ENCODE measurements at regions not wholly inside any gene's neighbourhood (a gene's known extent, or its start where the extent isn't known, plus 50 kb on each side); places are given as distances from the start of the nearest gene placed in this dataset.

DNA sequence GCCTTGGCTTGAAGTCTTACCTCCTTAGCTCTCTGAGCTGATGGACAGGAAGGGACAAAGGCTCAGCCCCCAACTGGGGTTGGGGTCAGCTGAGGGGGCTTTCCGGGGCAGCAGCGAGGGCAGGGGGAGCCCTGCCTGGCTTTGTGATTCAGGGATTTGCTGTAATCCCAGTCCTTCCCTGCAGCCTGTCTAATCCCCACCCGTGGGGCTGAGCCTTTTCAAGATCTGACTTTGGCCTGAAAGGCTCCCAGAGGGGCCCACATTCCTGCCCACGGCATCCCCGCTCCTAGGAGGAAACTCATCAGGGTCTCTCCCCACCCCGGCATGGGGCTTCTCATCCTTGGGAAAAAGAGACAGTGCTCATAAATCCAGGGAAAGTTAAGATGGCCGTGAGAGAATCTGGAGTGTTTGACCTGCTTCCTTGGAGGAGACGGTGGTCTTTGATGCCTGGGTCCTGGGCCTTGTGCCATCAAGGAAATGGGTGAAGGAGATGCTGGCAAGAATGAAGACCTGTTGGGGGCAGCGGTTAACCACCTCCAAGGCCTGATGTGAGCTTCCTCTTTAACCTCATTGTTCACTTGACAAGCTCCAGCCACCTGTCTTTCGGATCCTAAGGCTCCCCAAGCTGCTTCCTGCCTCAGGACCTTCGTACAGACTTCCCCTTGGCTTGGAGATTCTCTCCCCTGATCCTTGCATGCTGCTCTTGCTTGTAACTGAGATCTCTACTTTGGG is 83.1 kb upstream of the WNT4 start:
- no peaks in the 10 kb centered on the region for H3K4me1 Mint-ChIP-seq
- no peak overlapping the region for H3K27ac Mint-ChIP-seq
- intact Hi-C loops (cut with micrococcal nuclease): no loop called here
- Histone ChIP-seq H3K36me3 (ENCODE audit: control insufficient read depth in 2 of 3, insufficient read depth in 3 of 3, low read length in 3 of 3) (no peaks in the 10 kb centered on the region), H3K27ac (ENCODE audit: low read depth, low read length) (no peak overlapping the region), H3K4me1 (ENCODE audit: control insufficient read depth in 2 of 2, insufficient read depth in 2 of 2, low read length in 2 of 2) (no peaks in the 10 kb centered on the region), H3K4me3 (ENCODE audit: low read length) (no peak overlapping the region), H3K9me3 (ENCODE audit: control insufficient read depth in 2 of 3, low read length in 3 of 3) (no peaks in the 10 kb centered on the region), H3K27me3 (ENCODE audit: control insufficient read depth in 2 of 2, insufficient read depth in 2 of 2, low read length in 2 of 2) (no peaks in the 10 kb centered on the region)
- ChIA-PET POLR2A (no interaction called here), CTCF (interaction anchor here (0.6 kb wide), 1 partner anchor 77 kb away, joined by 4 read pairs; no protein-coding TSS in a partner anchor)
- no peak for DNase-seq
- no peak overlapping the region for H3K4me3 Mint-ChIP-seq
- no peaks in the 10 kb centered on the region for H3K36me3 Mint-ChIP-seq
- H3K9me3 Mint-ChIP-seq: peaks cover 0 to 3% (median 0%) of the 10 kb centered on the region in 11 donors
- H3K27me3 Mint-ChIP-seq: peaks cover 0 to 13% (median 2%) of the 10 kb centered on the region in 5 donors
- no peak for ATAC-seq

DNA sequence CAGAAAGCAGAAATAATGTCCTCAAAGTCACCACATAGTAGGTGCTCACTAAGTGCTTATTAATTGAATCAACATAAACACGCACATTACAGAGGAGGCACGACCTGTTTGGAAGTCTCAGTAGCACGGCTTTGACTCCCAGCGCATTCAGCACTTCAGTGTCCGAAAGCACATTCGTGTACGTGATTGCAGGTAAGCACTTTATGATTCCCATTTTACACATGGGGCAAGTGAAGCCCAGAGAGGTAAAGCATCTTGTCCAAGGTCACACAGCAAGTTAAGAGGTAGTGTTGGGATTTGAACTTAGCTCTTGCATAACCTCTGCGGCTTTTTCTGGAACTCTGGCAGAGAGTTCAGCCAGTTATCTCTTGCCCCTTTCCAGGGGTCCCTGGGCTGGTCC is 85.2 kb upstream of the WNT4 start:
- Mint-ChIP-seq H3K9me3 (peaks cover 0 to 3% (median 0%) of the 10 kb centered on the region in 11 donors), H3K36me3 (no peaks in the 10 kb centered on the region), H3K27me3 (peaks cover 2 to 18% (median 5%) of the 10 kb centered on the region in 5 donors), H3K27ac (no peak overlapping the region), H3K4me1 (no peaks in the 10 kb centered on the region), H3K4me3 (no peak overlapping the region)
- intact Hi-C loops (cut with micrococcal nuclease): no loop called here
- Histone ChIP-seq H3K36me3 (ENCODE audit: control insufficient read depth in 2 of 3, insufficient read depth in 3 of 3, low read length in 3 of 3) (no peaks in the 10 kb centered on the region), H3K4me3 (ENCODE audit: low read length) (no peak overlapping the region), H3K4me1 (ENCODE audit: control insufficient read depth in 2 of 2, insufficient read depth in 2 of 2, low read length in 2 of 2) (no peaks in the 10 kb centered on the region), H3K27me3 (ENCODE audit: control insufficient read depth in 2 of 2, insufficient read depth in 2 of 2, low read length in 2 of 2) (no peaks in the 10 kb centered on the region), H3K27ac (ENCODE audit: low read depth, low read length) (no peak overlapping the region), H3K9me3 (ENCODE audit: control insufficient read depth in 2 of 3, low read length in 3 of 3) (no peaks in the 10 kb centered on the region)
- ChIA-PET CTCF (no interaction called here), POLR2A (no interaction called here)
- no peak for DNase-seq
- no peak for ATAC-seq

DNA sequence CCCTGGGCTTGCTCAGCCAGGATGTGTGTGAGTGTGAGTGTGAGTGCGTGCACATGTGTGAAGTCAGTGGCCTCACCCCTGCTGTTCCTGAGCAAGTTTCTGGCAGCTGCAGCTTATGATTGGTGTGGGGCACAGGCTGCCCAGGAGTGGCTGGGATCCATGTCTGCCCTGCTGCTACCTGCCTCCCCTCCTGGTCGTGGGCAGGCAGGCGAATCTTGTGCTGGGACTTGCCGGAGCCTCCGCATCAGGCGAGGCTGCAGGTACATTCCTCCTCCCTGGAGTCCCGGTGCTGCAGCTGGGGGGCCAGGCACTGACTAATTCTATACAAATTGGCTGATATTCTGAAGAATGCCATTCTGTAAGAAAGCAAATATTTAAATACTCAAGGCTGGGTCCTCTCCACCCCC is 85.6 kb upstream of the WNT4 start:
- Mint-ChIP-seq H3K36me3 (no peaks in the 10 kb centered on the region), H3K4me1 (no peaks in the 10 kb centered on the region), H3K27me3 (peaks cover 2 to 15% (median 5%) of the 10 kb centered on the region in 5 donors), H3K27ac (no peak overlapping the region), H3K4me3 (no peak overlapping the region), H3K9me3 (peaks cover 0 to 3% (median 0%) of the 10 kb centered on the region in 11 donors)
- Histone ChIP-seq H3K27ac (ENCODE audit: low read depth, low read length) (no peak overlapping the region), H3K27me3 (ENCODE audit: control insufficient read depth in 2 of 2, insufficient read depth in 2 of 2, low read length in 2 of 2) (no peaks in the 10 kb centered on the region), H3K4me3 (ENCODE audit: low read length) (no peak overlapping the region), H3K4me1 (ENCODE audit: control insufficient read depth in 2 of 2, insufficient read depth in 2 of 2, low read length in 2 of 2) (no peaks in the 10 kb centered on the region), H3K9me3 (ENCODE audit: control insufficient read depth in 2 of 3, low read length in 3 of 3) (no peaks in the 10 kb centered on the region), H3K36me3 (ENCODE audit: control insufficient read depth in 2 of 3, insufficient read depth in 3 of 3, low read length in 3 of 3) (no peaks in the 10 kb centered on the region)
- ATAC-seq: no peak
- POLR2A ChIA-PET: no interaction called here
- intact Hi-C loops (cut with micrococcal nuclease): no loop called here
- CTCF ChIA-PET: no interaction called here
- no peak for DNase-seq

DNA sequence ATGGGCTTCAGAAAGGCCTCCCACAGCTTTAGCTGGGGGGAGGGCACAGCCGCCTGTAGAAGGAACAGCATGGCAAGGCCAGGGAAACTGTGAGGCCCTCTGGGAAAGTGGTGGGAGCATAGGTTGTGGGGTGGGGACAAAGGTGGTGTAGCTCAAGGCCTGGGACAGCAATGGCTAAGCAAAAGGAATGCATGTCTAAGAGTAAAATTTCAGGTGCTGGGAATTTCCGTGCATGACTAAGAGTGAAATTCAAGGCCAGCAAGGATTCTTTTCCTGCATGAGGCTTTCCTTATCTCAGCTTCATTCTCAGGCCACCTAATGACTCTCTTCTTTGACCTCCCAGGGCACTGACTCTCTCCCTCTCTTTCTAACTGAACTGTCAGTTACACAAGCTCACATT is 86.5 kb upstream of the WNT4 start:
- DNase-seq (no peak), ATAC-seq (no peak)
- H3K9me3 ChIP-seq (ENCODE audit: control insufficient read depth in 2 of 3, low read length in 3 of 3): no peaks in the 10 kb centered on the region
- POLR2A ChIA-PET: no interaction called here
- no peaks in the 10 kb centered on the region for H3K4me1 Mint-ChIP-seq
- CTCF ChIA-PET: no interaction called here
- H3K4me3 Mint-ChIP-seq: no peak overlapping the region
- no peaks in the 10 kb centered on the region for H3K36me3 Mint-ChIP-seq
- no peak overlapping the region for H3K4me3 ChIP-seq (ENCODE audit: low read length)
- no peak overlapping the region for H3K27ac Mint-ChIP-seq
- peaks cover 4 to 18% (median 8%) of the 10 kb centered on the region in 5 donors for H3K27me3 Mint-ChIP-seq
- H3K4me1 ChIP-seq (ENCODE audit: control insufficient read depth in 2 of 2, insufficient read depth in 2 of 2, low read length in 2 of 2): no peaks in the 10 kb centered on the region
- intact Hi-C loops (cut with micrococcal nuclease): no loop called here
- H3K27me3 ChIP-seq (ENCODE audit: control insufficient read depth in 2 of 2, insufficient read depth in 2 of 2, low read length in 2 of 2): no peaks in the 10 kb centered on the region
- peaks cover 0 to 3% (median 0%) of the 10 kb centered on the region in 11 donors for H3K9me3 Mint-ChIP-seq
- no peaks in the 10 kb centered on the region for H3K36me3 ChIP-seq (ENCODE audit: control insufficient read depth in 2 of 3, insufficient read depth in 3 of 3, low read length in 3 of 3)
- no peak overlapping the region for H3K27ac ChIP-seq (ENCODE audit: low read depth, low read length)

DNA sequence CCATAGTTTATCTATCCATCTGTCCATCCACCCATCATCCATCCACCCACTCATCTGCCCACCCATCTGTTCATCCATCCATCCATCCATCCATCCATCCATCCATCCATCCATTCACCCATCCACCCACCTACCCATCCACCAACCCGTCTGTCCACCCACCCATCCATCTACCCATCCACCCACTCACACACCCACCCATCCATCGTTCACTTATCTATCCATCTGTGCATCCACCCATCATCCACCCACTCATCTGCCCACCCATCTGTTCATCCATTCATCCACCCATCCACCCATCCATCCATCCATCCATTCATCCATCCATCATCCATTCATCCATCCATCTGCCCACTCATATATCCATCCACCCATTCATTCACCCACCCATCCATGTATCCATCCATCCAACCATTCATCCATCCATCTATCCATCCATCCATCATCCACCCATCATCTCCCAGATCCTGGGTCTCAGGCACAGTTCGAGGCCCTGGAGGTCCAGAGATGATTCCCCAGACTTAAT is 88.2 kb upstream of the WNT4 start:
- H3K27ac ChIP-seq (ENCODE audit: low read depth, low read length): no peak overlapping the region
- H3K4me1 ChIP-seq (ENCODE audit: control insufficient read depth in 2 of 2, insufficient read depth in 2 of 2, low read length in 2 of 2): no peaks in the 10 kb centered on the region
- no peaks in the 10 kb centered on the region for H3K4me1 Mint-ChIP-seq
- no peaks in the 10 kb centered on the region for H3K9me3 ChIP-seq (ENCODE audit: control insufficient read depth in 2 of 3, low read length in 3 of 3)
- H3K9me3 Mint-ChIP-seq: peaks cover 0 to 2% (median 0%) of the 10 kb centered on the region in 11 donors
- ATAC-seq (no peak), DNase-seq (no peak)
- intact Hi-C loops (cut with micrococcal nuclease): no loop called here
- no peak overlapping the region for H3K27ac Mint-ChIP-seq
- no peaks in the 10 kb centered on the region for H3K36me3 ChIP-seq (ENCODE audit: control insufficient read depth in 2 of 3, insufficient read depth in 3 of 3, low read length in 3 of 3)
- H3K27me3 Mint-ChIP-seq: peaks cover 7 to 21% (median 13%) of the 10 kb centered on the region in 5 donors
- H3K27me3 ChIP-seq (ENCODE audit: control insufficient read depth in 2 of 2, insufficient read depth in 2 of 2, low read length in 2 of 2): no peaks in the 10 kb centered on the region
- CTCF ChIA-PET: no interaction called here
- POLR2A ChIA-PET: no interaction called here
- no peak overlapping the region for H3K4me3 ChIP-seq (ENCODE audit: low read length)
- no peak overlapping the region for H3K4me3 Mint-ChIP-seq
- no peaks in the 10 kb centered on the region for H3K36me3 Mint-ChIP-seq

DNA sequence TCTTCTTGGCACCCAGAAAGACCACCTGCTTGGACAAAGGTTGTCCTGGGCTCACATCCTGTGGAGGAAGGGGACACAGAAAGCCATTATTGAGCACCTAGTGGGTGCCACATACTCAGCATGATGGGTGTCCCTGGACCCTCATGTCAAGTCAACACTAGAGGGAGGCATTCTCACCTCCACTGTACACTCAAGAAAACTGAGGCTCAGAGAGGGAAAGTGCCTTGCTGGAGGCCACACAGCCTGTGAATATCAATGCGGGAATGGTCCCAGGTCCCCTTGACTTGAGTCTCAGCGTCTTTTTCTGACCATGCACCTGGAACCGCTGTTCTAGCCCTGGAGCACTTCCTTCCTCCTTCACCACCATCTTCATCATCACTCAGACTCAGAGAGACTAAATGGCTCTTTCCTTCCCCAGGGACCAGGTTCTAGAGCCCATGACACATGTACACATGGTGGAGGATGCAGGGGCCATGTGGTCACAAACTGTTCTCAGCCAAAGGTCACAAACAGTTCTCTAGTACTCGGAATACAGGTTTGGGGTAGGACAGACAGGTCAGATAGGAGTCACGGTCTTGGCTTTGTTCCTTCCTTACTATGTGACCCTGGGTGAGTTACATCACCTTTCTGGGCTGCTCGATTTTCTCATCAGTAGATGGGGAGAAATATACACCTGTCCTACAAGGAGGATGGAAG is 89.2 kb upstream of the WNT4 start:
- Histone ChIP-seq H3K27ac (ENCODE audit: low read depth, low read length) (no peak overlapping the region), H3K4me1 (ENCODE audit: control insufficient read depth in 2 of 2, insufficient read depth in 2 of 2, low read length in 2 of 2) (no peaks in the 10 kb centered on the region), H3K27me3 (ENCODE audit: control insufficient read depth in 2 of 2, insufficient read depth in 2 of 2, low read length in 2 of 2) (no peaks in the 10 kb centered on the region), H3K36me3 (ENCODE audit: control insufficient read depth in 2 of 3, insufficient read depth in 3 of 3, low read length in 3 of 3) (no peaks in the 10 kb centered on the region), H3K4me3 (ENCODE audit: low read length) (no peak overlapping the region), H3K9me3 (ENCODE audit: control insufficient read depth in 2 of 3, low read length in 3 of 3) (no peaks in the 10 kb centered on the region)
- DNase-seq: no peak
- H3K27ac Mint-ChIP-seq: no peak overlapping the region
- no peaks in the 10 kb centered on the region for H3K4me1 Mint-ChIP-seq
- no peaks in the 10 kb centered on the region for H3K36me3 Mint-ChIP-seq
- H3K9me3 Mint-ChIP-seq: peaks cover 0 to 2% (median 0%) of the 10 kb centered on the region in 11 donors
- no peak for ATAC-seq
- CTCF ChIA-PET: no interaction called here
- POLR2A ChIA-PET: no interaction called here
- intact Hi-C loops (cut with micrococcal nuclease): no loop called here
- H3K27me3 Mint-ChIP-seq: peaks cover 5 to 21% (median 13%) of the 10 kb centered on the region in 5 donors
- no peak overlapping the region for H3K4me3 Mint-ChIP-seq

DNA sequence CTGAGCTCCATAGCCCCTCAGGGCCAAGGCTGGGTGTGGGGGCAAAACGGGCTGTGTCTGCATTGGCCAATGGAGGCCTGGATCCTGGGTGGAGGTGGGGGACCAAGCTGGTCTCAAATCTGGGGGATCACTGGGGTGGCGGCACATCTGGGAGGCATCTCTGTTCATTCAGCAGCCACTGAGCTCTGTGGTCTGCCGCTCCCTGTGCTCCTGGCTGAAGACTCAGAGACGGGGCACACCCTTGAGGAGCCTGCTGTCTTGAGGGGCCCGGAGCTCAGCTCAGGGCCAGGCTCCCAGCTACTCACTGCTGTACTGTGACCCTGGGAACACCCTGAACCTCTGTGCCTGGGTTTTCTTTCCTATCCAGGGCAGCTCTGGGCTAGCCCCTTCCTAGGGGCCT is 90.3 kb upstream of the WNT4 start:
- Mint-ChIP-seq H3K9me3 (peaks cover 0 to 2% (median 0%) of the 10 kb centered on the region in 11 donors), H3K4me3 (no peak overlapping the region), H3K36me3 (no peaks in the 10 kb centered on the region), H3K4me1 (no peaks in the 10 kb centered on the region), H3K27me3 (peaks cover 5 to 20% (median 13%) of the 10 kb centered on the region in 5 donors), H3K27ac (no peak overlapping the region)
- intact Hi-C loops (cut with micrococcal nuclease): no loop called here
- POLR2A ChIA-PET: no interaction called here
- no peaks in the 10 kb centered on the region for H3K4me1 ChIP-seq (ENCODE audit: control insufficient read depth in 2 of 2, insufficient read depth in 2 of 2, low read length in 2 of 2)
- DNase-seq (no peak), ATAC-seq (no peak)
- no peaks in the 10 kb centered on the region for H3K36me3 ChIP-seq (ENCODE audit: control insufficient read depth in 2 of 3, insufficient read depth in 3 of 3, low read length in 3 of 3)
- CTCF ChIA-PET: no interaction called here
- H3K27ac ChIP-seq (ENCODE audit: low read depth, low read length): no peak overlapping the region
- no peak overlapping the region for H3K4me3 ChIP-seq (ENCODE audit: low read length)
- no peaks in the 10 kb centered on the region for H3K27me3 ChIP-seq (ENCODE audit: control insufficient read depth in 2 of 2, insufficient read depth in 2 of 2, low read length in 2 of 2)
- no peaks in the 10 kb centered on the region for H3K9me3 ChIP-seq (ENCODE audit: control insufficient read depth in 2 of 3, low read length in 3 of 3)
